ENCODE measurements at regions not wholly inside any gene's neighbourhood (a gene's known extent, or its start where the extent isn't known, plus 50 kb on each side); places are given as distances from the start of the nearest gene placed in this dataset.

DNA sequence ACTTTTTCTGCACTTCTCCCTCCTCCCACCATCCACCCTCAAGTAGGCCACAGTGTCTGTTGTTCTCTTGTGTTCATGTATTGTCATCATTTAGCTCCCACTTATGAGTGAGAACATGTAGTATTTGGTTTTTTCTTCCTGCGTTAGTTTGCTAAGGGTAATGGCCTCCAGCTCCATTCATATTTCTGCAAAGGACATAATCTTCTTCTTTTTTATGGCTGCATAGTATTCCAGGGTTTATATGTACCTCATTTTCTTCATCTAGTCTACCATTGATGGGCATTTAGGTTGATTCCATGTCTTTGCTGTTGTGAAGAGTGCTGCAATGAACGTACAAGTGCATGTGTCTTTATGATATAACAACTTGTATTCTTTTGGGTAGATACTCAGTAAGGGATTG lies 230.4 kb downstream of the ARL4A start (continued):
- TF ChIP-seq, protein P1, sequence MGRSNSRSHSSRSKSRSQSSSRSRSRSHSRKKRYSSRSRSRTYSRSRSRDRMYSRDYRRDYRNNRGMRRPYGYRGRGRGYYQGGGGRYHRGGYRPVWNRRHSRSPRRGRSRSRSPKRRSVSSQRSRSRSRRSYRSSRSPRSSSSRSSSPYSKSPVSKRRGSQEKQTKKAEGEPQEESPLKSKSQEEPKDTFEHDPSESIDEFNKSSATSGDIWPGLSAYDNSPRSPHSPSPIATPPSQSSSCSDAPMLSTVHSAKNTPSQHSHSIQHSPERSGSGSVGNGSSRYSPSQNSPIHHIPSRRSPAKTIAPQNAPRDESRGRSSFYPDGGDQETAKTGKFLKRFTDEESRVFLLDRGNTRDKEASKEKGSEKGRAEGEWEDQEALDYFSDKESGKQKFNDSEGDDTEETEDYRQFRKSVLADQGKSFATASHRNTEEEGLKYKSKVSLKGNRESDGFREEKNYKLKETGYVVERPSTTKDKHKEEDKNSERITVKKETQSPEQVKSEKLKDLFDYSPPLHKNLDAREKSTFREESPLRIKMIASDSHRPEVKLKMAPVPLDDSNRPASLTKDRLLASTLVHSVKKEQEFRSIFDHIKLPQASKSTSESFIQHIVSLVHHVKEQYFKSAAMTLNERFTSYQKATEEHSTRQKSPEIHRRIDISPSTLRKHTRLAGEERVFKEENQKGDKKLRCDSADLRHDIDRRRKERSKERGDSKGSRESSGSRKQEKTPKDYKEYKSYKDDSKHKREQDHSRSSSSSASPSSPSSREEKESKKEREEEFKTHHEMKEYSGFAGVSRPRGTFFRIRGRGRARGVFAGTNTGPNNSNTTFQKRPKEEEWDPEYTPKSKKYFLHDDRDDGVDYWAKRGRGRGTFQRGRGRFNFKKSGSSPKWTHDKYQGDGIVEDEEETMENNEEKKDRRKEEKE (IDR thresholded peaks at IDR 0.05): no peak
- TF ChIP-seq, protein P2, sequence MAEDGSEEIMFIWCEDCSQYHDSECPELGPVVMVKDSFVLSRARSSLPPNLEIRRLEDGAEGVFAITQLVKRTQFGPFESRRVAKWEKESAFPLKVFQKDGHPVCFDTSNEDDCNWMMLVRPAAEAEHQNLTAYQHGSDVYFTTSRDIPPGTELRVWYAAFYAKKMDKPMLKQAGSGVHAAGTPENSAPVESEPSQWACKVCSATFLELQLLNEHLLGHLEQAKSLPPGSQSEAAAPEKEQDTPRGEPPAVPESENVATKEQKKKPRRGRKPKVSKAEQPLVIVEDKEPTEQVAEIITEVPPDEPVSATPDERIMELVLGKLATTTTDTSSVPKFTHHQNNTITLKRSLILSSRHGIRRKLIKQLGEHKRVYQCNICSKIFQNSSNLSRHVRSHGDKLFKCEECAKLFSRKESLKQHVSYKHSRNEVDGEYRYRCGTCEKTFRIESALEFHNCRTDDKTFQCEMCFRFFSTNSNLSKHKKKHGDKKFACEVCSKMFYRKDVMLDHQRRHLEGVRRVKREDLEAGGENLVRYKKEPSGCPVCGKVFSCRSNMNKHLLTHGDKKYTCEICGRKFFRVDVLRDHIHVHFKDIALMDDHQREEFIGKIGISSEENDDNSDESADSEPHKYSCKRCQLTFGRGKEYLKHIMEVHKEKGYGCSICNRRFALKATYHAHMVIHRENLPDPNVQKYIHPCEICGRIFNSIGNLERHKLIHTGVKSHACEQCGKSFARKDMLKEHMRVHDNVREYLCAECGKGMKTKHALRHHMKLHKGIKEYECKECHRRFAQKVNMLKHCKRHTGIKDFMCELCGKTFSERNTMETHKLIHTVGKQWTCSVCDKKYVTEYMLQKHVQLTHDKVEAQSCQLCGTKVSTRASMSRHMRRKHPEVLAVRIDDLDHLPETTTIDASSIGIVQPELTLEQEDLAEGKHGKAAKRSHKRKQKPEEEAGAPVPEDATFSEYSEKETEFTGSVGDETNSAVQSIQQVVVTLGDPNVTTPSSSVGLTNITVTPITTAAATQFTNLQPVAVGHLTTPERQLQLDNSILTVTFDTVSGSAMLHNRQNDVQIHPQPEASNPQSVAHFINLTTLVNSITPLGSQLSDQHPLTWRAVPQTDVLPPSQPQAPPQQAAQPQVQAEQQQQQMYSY (CRISPR knock-in tag; IDR thresholded peaks at IDR 0.05): no peak
- TF ChIP-seq EGR1 (IDR thresholded peaks at IDR 0.05; ENCODE audit: borderline replicate concordance in 1 of 2, low read depth in 2 of 2, low read length in 2 of 2) (no peak), NFYA (IDR thresholded peaks at IDR 0.05; ENCODE audit: borderline replicate concordance, low read depth, low read length) (no peak), ATF7 (IDR thresholded peaks at IDR 0.05; ENCODE audit: low read depth) (no peak)

DNA sequence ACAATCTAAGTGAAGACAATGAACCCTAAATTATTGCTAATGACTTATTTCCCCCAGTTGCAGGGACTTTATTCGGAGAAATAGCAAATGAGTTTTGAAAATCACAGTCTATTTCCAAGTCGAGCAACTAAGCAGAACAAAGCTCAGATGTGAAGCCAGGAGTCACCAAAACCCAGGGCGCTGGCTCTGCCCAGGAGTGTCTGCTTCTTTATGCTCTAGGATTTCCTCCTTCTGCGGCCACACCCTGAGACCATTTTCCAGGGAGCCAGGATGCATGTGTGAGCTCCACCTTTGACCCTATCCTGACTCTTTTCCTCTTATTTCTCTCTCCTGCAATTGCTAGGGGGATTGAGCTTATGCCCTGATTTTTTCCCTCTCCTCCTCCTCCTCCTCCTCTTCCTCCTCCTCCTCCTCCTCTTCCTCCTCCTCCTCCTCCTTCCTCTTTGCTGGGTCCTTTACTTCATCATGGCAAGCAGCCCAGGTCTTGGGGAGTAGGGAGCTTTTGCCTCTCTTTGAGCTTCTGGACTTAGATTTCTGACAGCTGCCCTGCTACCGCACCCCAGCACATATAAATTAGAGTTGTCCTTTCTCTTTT lies 234.4 kb downstream of the ARL4A start:
- 17% methylated on average over 5 of the region's 5 CpGs for WGBS (ENCODE audit: insufficient coverage, insufficient replicate concordance, low lambda C conversion rate, missing lambda C conversion rate)
- no peak for FAIRE-seq
- POLR2A ChIA-PET: no interaction called here

More for the DNA sequence above, 234.4 kb downstream of the ARL4A start:
- H3K79me2 ChIP-seq (ENCODE audit: control insufficient read depth, insufficient read depth, low read length): no peaks in the 10 kb centered on the region
- H3K9me3 ChIP-seq (replicated peaks; ENCODE audit: control insufficient read depth, insufficient read depth, low read length): no peaks in the 10 kb centered on the region
- in situ Hi-C loops (cut with MboI) (no loop called here), intact Hi-C loops (cut with micrococcal nuclease; ENCODE audit: unreplicated experiment) (no loop called here)
- no peak overlapping the region for H2AFZ ChIP-seq (ENCODE audit: control insufficient read depth, low read depth, low read length)
- ATAC-seq: no peak
- no peaks in the 10 kb centered on the region; a peak in 1 of 4 replicates for H3K36me3 ChIP-seq (ENCODE audit: control insufficient read depth in 2 of 2, insufficient read depth in 2 of 2, low read length in 1 of 2)
- H3K27ac ChIP-seq (ENCODE audit: control insufficient read depth, insufficient read depth): no peak overlapping the region
- H3K27me3 ChIP-seq (replicated peaks in 1 of 2; ENCODE audit: control insufficient read depth in 2 of 2, insufficient read depth in 2 of 2, low read length in 1 of 2): no peaks in the 10 kb centered on the region
- BruUV-seq (replicated peaks): no TSS peak
- ChIA-PET RAD21 (ENCODE audit: unreplicated experiment) (no interaction called here), SMC1A (ENCODE audit: uncharacterized antibody, unreplicated experiment) (no interaction called here), CTCF (no interaction called here)
- no peak overlapping the region for H3K9ac ChIP-seq (ENCODE audit: control insufficient read depth, insufficient read depth, low read length)
- H3K4me1 ChIP-seq (ENCODE audit: control insufficient read depth, insufficient read depth, low read length): no peaks in the 10 kb centered on the region
- TF ChIP-seq MYB (IDR thresholded peaks at IDR 0.05; ENCODE audit: borderline replicate concordance, low read depth, low read length) (no peak), SREBF1 (IDR thresholded peaks at IDR 0.05; ENCODE audit: low read length) (no peak), BMI1 (IDR thresholded peaks at IDR 0.05; ENCODE audit: borderline replicate concordance) (no peak), ETV6 (conservative IDR thresholded peaks at IDR 0.05 in 1 of 2, IDR thresholded peaks at IDR 0.05 in 1 of 2; ENCODE audit: borderline replicate concordance in 1 of 2, low read depth in 1 of 2) (no peak)
- DNase-seq (ENCODE audit: low read depth, low spot score): no peak
- H3K4me2 ChIP-seq (ENCODE audit: control insufficient read depth, insufficient read depth): no peak overlapping the region
- no peak overlapping the region for H3K4me3 ChIP-seq
- H4K20me1 ChIP-seq (ENCODE audit: control insufficient read depth, insufficient read depth): no peaks in the 10 kb centered on the region

All from GM12878 (cell line).